Smooth muscle cell (in vitro differentiated cells): ENCODE measurements at regions not wholly inside any gene's neighbourhood (a gene's known extent, or its start where the extent isn't known, plus 50 kb on each side); places are given as distances from the start of the nearest gene placed in this dataset.
A peak's percentile ranks its signal among the peaks of the same experiment; 100 is the strongest.

ENCODE experiments used
- DNase-seq: peaks from one replicate; lab custom pipeline; 2025; ENCODE audit not compliant: unreplicated experiment; lab: John Stamatoyannopoulos, UW
- H2AFZ ChIP-seq: fragments of 200-600 bp; sonication (generic); 2 replicates; pipeline ENCODE4 v1.6.0; 2016; ENCODE audit warnings: antibody characterized with exemption, low read depth, mild to moderate bottlenecking
- H3F3A ChIP-seq: fragments of 200-600 bp; sonication (generic); 2 replicates; pipeline ENCODE4 v1.6.0; 2017; ENCODE audit warnings: antibody characterized with exemption, low read depth
- H3K27ac ChIP-seq: fragments of 200-600 bp; sonication (generic); 2 replicates; pipeline ENCODE4 v1.5.1; 2016; ENCODE audit warnings: low read depth, mild to moderate bottlenecking
- H3K27me3 ChIP-seq: fragments of 200-600 bp; sonication (generic); 2 replicates; pipeline ENCODE4 v1.6.1; 2016; ENCODE audit warnings: low read depth, mild to moderate bottlenecking
- H3K36me3 ChIP-seq: fragments of 200-600 bp; sonication (generic); 2 replicates; pipeline ENCODE4 v1.5.1; 2016; ENCODE audit warnings: low read depth
- H3K4me1 ChIP-seq: fragments of 200-600 bp; sonication (generic); 2 replicates; pipeline ENCODE4 v1.5.1; 2016; ENCODE audit warnings: low read depth
- H3K4me2 ChIP-seq: fragments of 200-600 bp; sonication (generic); 2 replicates; pipeline ENCODE4 v1.6.0; 2016; ENCODE audit warnings: mild to moderate bottlenecking
- H3K4me3 ChIP-seq: fragments of 200-600 bp; sonication (generic); 2 replicates; pipeline ENCODE4 v1.5.1; 2016; ENCODE audit warnings: mild to moderate bottlenecking
- H3K79me2 ChIP-seq: fragments of 200-600 bp; sonication (generic); 2 replicates; pipeline ENCODE4 v1.6.0; 2016; ENCODE audit warnings: low read depth, mild to moderate bottlenecking
- H3K9ac ChIP-seq: fragments of 200-600 bp; sonication (generic); 2 replicates; pipeline ENCODE4 v1.6.0; 2016; ENCODE audit warnings: low read depth
- H3K9me3 ChIP-seq: fragments of 200-600 bp; sonication (generic); replicated peaks from 2 replicates; pipeline ENCODE4 v1.5.1; 2016; ENCODE audit warnings: low read depth
- H4K20me1 ChIP-seq: fragments of 200-600 bp; sonication (generic); 2 replicates; pipeline ENCODE4 v1.6.0; 2016; ENCODE audit warnings: low read depth
- CTCF ChIP-seq: fragments of 200-600 bp; sonication (generic); IDR thresholded peaks from 2 replicates; pipeline ENCODE4 v1.5.1; 2017; ENCODE audit warnings: borderline replicate concordance, mild to moderate bottlenecking, antibody characterized with exemption; ENCODE audit not compliant: insufficient read depth, poor library complexity, severe bottlenecking
- WGBS: methylation state at CpG from one replicate; pipeline ENCODE4 v1.1.7; 2016; ENCODE audit warnings: low lambda C conversion rate; 5-methylcytosine and 5-hydroxymethylcytosine counted together

GRCh38 chr1:37094302-37094701 is 60.0 kb upstream of the GRIK3 start:
- no peak for TF ChIP-seq CTCF
- H3F3A ChIP-seq = no peaks in the 10 kb centered on the region
- no peak overlapping the region for H3K27ac ChIP-seq
- WGBS = 72% methylated on average over 6 of the region's 6 CpGs
- H2AFZ ChIP-seq = no peak overlapping the region
- H3K4me1 ChIP-seq = no peaks in the 10 kb centered on the region
- H3K9ac ChIP-seq = no peak overlapping the region
- H3K9me3 ChIP-seq = no peaks in the 10 kb centered on the region
- no peak overlapping the region for H3K4me2 ChIP-seq
- H3K4me3 ChIP-seq = no peak overlapping the region
- DNase-seq = no peak
- no peaks in the 10 kb centered on the region for H3K79me2 ChIP-seq
- H4K20me1 ChIP-seq = no peaks in the 10 kb centered on the region
- no peaks in the 10 kb centered on the region for H3K36me3 ChIP-seq
- peaks cover 35% of the 10 kb centered on the region for H3K27me3 ChIP-seq

DNA sequence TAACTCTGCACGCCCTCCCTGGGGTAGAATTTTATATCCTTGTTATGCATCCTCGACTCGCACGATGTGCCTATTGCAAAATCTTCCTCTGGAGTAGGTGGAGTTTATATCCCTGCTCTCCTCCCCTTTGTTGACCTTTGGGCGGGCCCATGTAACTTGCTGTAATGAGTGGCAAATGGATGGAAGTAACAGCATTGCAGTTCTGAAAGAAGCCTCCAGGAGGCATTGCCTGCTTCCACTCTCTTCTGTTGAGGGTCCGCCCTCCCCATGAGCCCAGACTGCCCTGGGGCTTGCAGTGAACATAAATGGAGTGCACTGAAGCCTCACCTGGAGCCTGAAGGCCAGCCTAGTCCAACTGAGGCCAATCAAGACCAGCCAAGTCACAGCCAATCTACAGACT is 62.2 kb upstream of the GRIK3 start:
- DNase-seq = no peak
- no peaks in the 10 kb centered on the region for H3K36me3 ChIP-seq
- no peak overlapping the region for H2AFZ ChIP-seq
- H3K4me1 ChIP-seq = no peaks in the 10 kb centered on the region
- H3F3A ChIP-seq = no peaks in the 10 kb centered on the region
- no peaks in the 10 kb centered on the region for H3K79me2 ChIP-seq
- no peaks in the 10 kb centered on the region for H3K9me3 ChIP-seq
- H3K9ac ChIP-seq = no peak overlapping the region
- TF ChIP-seq CTCF = peak; percentile 14
- no peak overlapping the region for H3K27ac ChIP-seq
- H3K4me2 ChIP-seq = no peak overlapping the region
- 82% methylated on average over 6 of the region's 6 CpGs for WGBS
- H3K4me3 ChIP-seq = no peak overlapping the region
- peaks cover 21% of the 10 kb centered on the region for H3K27me3 ChIP-seq
- no peaks in the 10 kb centered on the region for H4K20me1 ChIP-seq

- H3K27me3 ChIP-seq = peaks cover 25% of the 10 kb centered on the region
- no peaks in the 10 kb centered on the region for H3K9me3 ChIP-seq
- DNase-seq = no peak
- H3K4me2 ChIP-seq = no peak overlapping the region
- no peaks in the 10 kb centered on the region for H3K79me2 ChIP-seq
- no peak overlapping the region for H3K9ac ChIP-seq
- no peaks in the 10 kb centered on the region for H4K20me1 ChIP-seq
- no peak overlapping the region for H2AFZ ChIP-seq
- H3K4me3 ChIP-seq = no peak overlapping the region
- no peak overlapping the region for H3K27ac ChIP-seq
- no peaks in the 10 kb centered on the region for H3K36me3 ChIP-seq
- H3K4me1 ChIP-seq = no peaks in the 10 kb centered on the region
- H3F3A ChIP-seq = no peaks in the 10 kb centered on the region
- 69% methylated on average over 7 of the region's 7 CpGs for WGBS
- TF ChIP-seq CTCF = no peak
These were observed 63.4 kb upstream of the GRIK3 start for GRCh38 chr1:37097731-37098130.

DNA sequence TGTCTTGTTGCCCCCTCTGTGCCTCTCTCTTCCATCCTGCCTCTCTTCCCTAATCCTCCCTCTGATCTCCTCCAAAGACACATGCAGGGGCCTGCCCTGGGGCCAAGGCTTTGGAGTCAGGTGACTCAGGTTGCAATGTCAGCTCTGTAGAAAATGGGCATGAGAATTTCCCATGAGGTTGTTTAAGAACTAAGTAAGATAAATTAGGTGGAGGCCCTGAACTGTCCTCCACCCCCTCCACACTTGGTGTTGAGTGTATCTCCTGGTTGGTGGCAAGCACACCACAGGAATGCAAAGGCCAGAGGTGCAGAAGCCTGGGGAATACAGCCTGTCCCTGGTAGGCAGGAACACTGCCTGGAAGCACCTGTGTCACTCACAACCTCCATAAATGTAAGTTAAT is 63.9 kb upstream of the GRIK3 start:
- no peak overlapping the region for H3K4me2 ChIP-seq
- DNase-seq = no peak
- TF ChIP-seq CTCF = no peak
- no peak overlapping the region for H3K9ac ChIP-seq
- no peaks in the 10 kb centered on the region for H3K4me1 ChIP-seq
- H3F3A ChIP-seq = no peaks in the 10 kb centered on the region
- H3K4me3 ChIP-seq = no peak overlapping the region
- H3K9me3 ChIP-seq = no peaks in the 10 kb centered on the region
- no peak overlapping the region for H3K27ac ChIP-seq
- H3K27me3 ChIP-seq = peaks cover 24% of the 10 kb centered on the region
- H4K20me1 ChIP-seq = no peaks in the 10 kb centered on the region
- H3K79me2 ChIP-seq = no peaks in the 10 kb centered on the region
- no peaks in the 10 kb centered on the region for H3K36me3 ChIP-seq
- no peak overlapping the region for H2AFZ ChIP-seq
